Endodermal cell (in vitro differentiated cells): ENCODE measurements at regions not wholly inside any gene's neighbourhood (a gene's known extent, or its start where the extent isn't known, plus 50 kb on each side); places are given as distances from the start of the nearest gene placed in this dataset.

Experiments used
- DNase-seq: peaks from one replicate; pipeline ENCODE4 v3.0.0-alpha.2; 2017
- H3K27ac ChIP-seq: 2 replicates; pipeline ENCODE4 v1.5.1; 2013; ENCODE audit warnings: mild to moderate bottlenecking, low read depth, low read length, moderate library complexity
- H3K27me3 ChIP-seq: 2 replicates; pipeline ENCODE4 v1.6.1; 2013; ENCODE audit warnings: mild to moderate bottlenecking, low read length, moderate library complexity; ENCODE audit not compliant: insufficient read depth, control insufficient read depth, poor library complexity, severe bottlenecking
- H3K36me3 ChIP-seq: 2 replicates; pipeline ENCODE4 v1.7.0; 2013; ENCODE audit warnings: mild to moderate bottlenecking, low read length, moderate library complexity; ENCODE audit not compliant: control insufficient read depth, insufficient read depth
- H3K4me1 ChIP-seq: one replicate; pipeline ENCODE4 v1.7.0; 2013; ENCODE audit warnings: low read length; ENCODE audit not compliant: control insufficient read depth, insufficient read depth
- H3K4me3 ChIP-seq: 2 replicates; pipeline ENCODE4 v1.5.1; 2013; ENCODE audit warnings: mild to moderate bottlenecking, low read length, moderate library complexity
- H3K9ac ChIP-seq: 2 replicates; pipeline ENCODE4 v1.6.1; 2013; ENCODE audit warnings: mild to moderate bottlenecking, low read length, moderate library complexity; ENCODE audit not compliant: poor library complexity, severe bottlenecking; ENCODE audit errors: extremely low read depth
- H3K9me3 ChIP-seq: 2 replicates; pipeline ENCODE4 v1.6.1; 2013; ENCODE audit warnings: mild to moderate bottlenecking, low read length, moderate library complexity; ENCODE audit not compliant: control insufficient read depth
- H3K27ac Mint-ChIP-seq: 2 replicates; pipeline ENCODE4 v1.8.0; 2020; ENCODE audit warnings: mixed read lengths
- H3K27me3 Mint-ChIP-seq: 2 replicates; pipeline ENCODE4 v1.8.0; 2021; ENCODE audit warnings: mild to moderate bottlenecking, mixed read lengths; ENCODE audit not compliant: insufficient read depth
- H3K36me3 Mint-ChIP-seq: 2 replicates; pipeline ENCODE4 v1.8.0; 2020; ENCODE audit warnings: low read depth, mixed read lengths
- H3K4me1 Mint-ChIP-seq: 2 replicates; pipeline ENCODE4 v1.8.0; 2020; ENCODE audit warnings: mixed read lengths
- H3K4me3 Mint-ChIP-seq: 2 replicates; pipeline ENCODE4 v1.8.0; 2020; ENCODE audit warnings: mild to moderate bottlenecking, moderate library complexity, mixed read lengths
- H3K9me3 Mint-ChIP-seq: 2 replicates; pipeline ENCODE4 v1.8.0; 2020; ENCODE audit warnings: mild to moderate bottlenecking, mixed read lengths
- WGBS, 2 experiments: methylation state at CpG; one replicate each; pipeline versions ENCODE4 v1.1.5 to v1.1.7; 2013; ENCODE audit warnings: missing lambda C conversion rate in 2 of 2, mixed read lengths in 1 of 2; ENCODE audit not compliant: insufficient coverage in 1 of 2, insufficient read length in 1 of 2; 5-methylcytosine and 5-hydroxymethylcytosine counted together
- TF ChIP-seq, protein P1 (sequence below): fragments of 200-600 bp; sonication (generic); conservative IDR thresholded peaks from 2 replicates; pipeline ENCODE4 v1.5.0; 2021; ENCODE audit warnings: antibody characterized with exemption, mild to moderate bottlenecking

DNA sequence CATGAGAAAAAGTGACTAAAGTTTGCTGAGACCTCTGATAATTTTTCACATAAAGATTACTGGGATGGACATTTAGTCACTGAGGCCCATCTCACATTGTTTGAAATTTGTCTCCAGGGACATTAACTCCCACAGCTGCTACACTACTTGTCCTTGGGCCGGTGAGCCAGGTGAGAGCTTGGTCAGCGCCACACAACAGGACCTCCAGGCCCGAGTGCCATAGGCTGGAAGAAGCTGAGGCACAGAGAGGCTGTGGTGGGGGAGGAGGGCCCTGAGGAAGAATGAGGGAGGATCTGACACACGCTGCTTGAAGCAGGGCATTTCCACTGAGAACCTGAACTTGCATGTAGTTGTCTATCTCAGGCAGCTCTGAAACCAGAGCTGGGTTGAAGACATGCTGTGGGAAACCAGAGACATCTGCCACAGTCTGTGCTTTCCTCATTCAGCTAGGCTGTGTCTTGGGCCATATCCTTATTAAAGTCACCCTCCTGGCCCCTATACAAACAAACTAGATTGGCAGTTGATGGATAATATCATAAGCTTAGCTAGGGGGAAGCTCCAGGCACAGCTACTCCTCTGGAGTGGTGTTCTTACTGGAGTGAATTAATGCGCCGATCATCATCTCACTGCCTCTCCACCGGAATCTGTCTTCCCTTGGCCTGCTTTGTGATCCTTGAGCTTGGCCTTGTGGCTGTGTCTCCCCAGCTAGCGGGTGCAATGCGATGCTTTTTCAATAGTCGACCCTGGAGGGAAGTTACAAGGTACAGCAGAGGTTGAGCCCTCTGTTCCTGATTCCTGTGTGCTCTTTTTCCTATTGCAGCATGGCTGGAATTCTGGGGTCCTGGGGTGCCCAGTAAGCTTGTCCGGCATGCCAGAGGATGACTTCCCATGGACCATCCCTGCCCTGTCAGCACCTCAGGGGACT lies 225.3 kb upstream of the B3GAT1 start:
- H3K9me3 Mint-ChIP-seq: no peaks in the 10 kb centered on the region
- H3K36me3 Mint-ChIP-seq: no peaks in the 10 kb centered on the region
- TF ChIP-seq, protein P1, sequence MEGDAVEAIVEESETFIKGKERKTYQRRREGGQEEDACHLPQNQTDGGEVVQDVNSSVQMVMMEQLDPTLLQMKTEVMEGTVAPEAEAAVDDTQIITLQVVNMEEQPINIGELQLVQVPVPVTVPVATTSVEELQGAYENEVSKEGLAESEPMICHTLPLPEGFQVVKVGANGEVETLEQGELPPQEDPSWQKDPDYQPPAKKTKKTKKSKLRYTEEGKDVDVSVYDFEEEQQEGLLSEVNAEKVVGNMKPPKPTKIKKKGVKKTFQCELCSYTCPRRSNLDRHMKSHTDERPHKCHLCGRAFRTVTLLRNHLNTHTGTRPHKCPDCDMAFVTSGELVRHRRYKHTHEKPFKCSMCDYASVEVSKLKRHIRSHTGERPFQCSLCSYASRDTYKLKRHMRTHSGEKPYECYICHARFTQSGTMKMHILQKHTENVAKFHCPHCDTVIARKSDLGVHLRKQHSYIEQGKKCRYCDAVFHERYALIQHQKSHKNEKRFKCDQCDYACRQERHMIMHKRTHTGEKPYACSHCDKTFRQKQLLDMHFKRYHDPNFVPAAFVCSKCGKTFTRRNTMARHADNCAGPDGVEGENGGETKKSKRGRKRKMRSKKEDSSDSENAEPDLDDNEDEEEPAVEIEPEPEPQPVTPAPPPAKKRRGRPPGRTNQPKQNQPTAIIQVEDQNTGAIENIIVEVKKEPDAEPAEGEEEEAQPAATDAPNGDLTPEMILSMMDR: no peak
- Histone ChIP-seq H3K9ac (no peak overlapping the region), H3K4me1 (no peaks in the 10 kb centered on the region), H3K9me3 (no peaks in the 10 kb centered on the region), H3K27me3 (no peaks in the 10 kb centered on the region), H3K36me3 (no peaks in the 10 kb centered on the region), H3K4me3 (no peak overlapping the region), H3K27ac (no peak overlapping the region)
- H3K27ac Mint-ChIP-seq: no peak overlapping the region
- DNase-seq: peak; percentile 34
- WGBS, 2 experiments: 73 to 78% methylated on average over 9 to 11 of the region's 11 CpGs
- H3K27me3 Mint-ChIP-seq: peaks cover 11% of the 10 kb centered on the region
- no peaks in the 10 kb centered on the region for H3K4me1 Mint-ChIP-seq
- H3K4me3 Mint-ChIP-seq: no peak overlapping the region

DNA sequence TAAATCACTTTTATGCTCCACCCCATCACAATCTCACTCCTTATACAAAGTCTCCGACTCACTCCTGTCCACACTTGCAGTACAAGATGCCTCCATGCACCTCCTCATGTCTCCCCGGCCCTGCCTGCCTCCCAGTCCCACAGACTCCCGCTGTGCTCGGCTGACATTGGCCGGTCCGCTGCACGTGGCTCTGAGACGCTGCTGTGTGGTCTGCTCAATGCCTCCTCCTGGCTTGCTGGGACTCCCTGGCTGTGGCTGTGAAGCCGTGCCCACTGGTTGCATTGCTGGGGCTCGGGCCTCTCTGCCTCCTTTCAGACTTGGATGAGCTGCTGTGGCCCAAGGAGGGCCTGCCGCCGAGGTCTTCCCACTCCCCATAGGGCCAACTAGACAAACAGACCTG lies 224.0 kb upstream of the B3GAT1 start:
- H3K4me3 Mint-ChIP-seq: no peak overlapping the region

DNA sequence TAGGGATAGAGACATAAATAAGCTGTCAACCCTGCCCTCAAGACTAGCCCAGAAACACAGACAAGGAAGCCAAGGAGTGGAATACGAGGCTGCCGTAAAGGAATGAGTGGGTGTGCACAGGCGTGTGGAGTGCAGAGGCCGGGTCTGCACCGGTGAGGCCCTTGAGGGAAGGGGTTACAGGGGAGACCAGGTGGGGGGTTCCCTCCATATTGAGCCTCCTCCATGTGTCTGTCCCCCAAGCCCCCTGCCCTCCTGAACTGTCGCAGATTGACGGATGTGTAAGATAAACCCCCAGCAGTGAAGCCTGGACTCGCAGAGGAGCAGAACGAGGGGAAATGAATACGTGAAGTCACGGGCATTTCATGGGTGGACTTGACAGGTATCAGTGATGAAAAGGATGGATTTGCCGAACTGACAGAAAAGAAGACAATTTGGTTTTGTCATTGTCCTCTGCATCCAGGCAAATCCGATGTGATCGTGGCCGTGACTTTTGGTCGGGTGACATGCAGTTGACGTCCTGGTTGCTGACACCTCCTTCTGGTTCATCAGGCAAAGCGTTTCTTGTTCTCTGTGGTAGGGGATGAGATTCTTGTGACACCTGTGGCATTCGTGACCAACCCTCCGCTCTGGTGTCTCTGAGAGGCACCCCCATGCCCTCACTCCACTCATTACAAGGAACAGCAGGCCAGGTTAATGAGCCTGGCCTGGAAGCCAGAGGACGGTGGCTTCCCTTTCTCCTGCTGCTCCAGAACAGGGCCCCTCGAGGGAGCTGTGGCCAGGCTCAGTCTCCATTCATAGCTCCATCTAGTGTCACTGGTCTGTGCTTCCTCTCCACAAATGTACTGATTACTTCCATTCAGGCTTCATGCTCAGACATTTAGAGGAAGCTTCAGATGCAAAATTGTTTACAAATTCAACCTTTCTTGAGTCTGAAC lies 223.1 kb upstream of the B3GAT1 start:
- TF ChIP-seq, protein P1: peak; percentile 66
- no peaks in the 10 kb centered on the region for H3K36me3 Mint-ChIP-seq
- H3K9me3 ChIP-seq: no peaks in the 10 kb centered on the region
- H3K4me1 Mint-ChIP-seq: no peaks in the 10 kb centered on the region
- H3K27ac Mint-ChIP-seq: no peak overlapping the region
- H3K4me3 ChIP-seq: no peak overlapping the region
- H3K9me3 Mint-ChIP-seq: no peaks in the 10 kb centered on the region
- peaks cover 8% of the 10 kb centered on the region for H3K27me3 Mint-ChIP-seq
- H3K27me3 ChIP-seq: no peaks in the 10 kb centered on the region
- 84% methylated on average over 17 to 22 of the region's 22 CpGs for WGBS, 2 experiments
- DNase-seq: peak; percentile 67
- H3K4me3 Mint-ChIP-seq: no peak overlapping the region
- no peaks in the 10 kb centered on the region for H3K36me3 ChIP-seq
- H3K9ac ChIP-seq: no peak overlapping the region
- H3K27ac ChIP-seq: no peak overlapping the region
- no peaks in the 10 kb centered on the region for H3K4me1 ChIP-seq

More for the DNA sequence above, 224.0 kb upstream of the B3GAT1 start:
- TF ChIP-seq, protein P1: no peak
- DNase-seq: peak; percentile 33
- H3K36me3 ChIP-seq: no peaks in the 10 kb centered on the region
- no peak overlapping the region for H3K9ac ChIP-seq
- H3K9me3 Mint-ChIP-seq: no peaks in the 10 kb centered on the region
- peaks cover 8% of the 10 kb centered on the region for H3K27me3 Mint-ChIP-seq
- H3K27ac Mint-ChIP-seq: no peak overlapping the region
- H3K4me1 ChIP-seq: no peaks in the 10 kb centered on the region
- no peaks in the 10 kb centered on the region for H3K36me3 Mint-ChIP-seq
- no peaks in the 10 kb centered on the region for H3K4me1 Mint-ChIP-seq
- no peaks in the 10 kb centered on the region for H3K27me3 ChIP-seq
- H3K27ac ChIP-seq: no peak overlapping the region
- H3K4me3 ChIP-seq: no peak overlapping the region
- H3K9me3 ChIP-seq: no peaks in the 10 kb centered on the region
- 94 to 97% methylated on average over 8 to 12 of the region's 12 CpGs for WGBS, 2 experiments
